ENCODE measurements at regions not wholly inside any gene's neighbourhood (a gene's known extent, or its start where the extent isn't known, plus 50 kb on each side); places are given as distances from the start of the nearest gene placed in this dataset.

DNA sequence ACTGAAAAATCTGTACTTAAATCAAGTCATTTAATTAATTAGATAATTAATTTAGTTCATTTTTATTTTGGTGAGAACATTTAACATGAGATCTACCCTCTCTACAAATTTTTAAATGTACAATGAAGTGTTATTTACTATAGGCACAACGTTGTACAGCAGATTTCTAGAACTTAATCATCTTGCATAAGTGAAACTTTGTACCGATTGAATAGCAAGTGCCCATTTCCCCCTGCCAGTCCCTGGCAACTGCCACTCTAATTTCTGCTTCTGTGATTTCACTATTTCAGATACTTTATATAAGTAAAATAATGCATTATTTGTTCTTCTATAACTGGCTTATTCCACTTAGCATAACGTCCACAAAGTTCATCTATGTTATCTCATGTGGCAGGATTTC, 50.1 kb upstream of the SYTL5 start:
- Histone ChIP-seq H4K8ac (ENCODE audit: low read depth, low read length) (no peak overlapping the region), H3K27ac (ENCODE audit: low read depth, low read length) (no peak overlapping the region), H3K27me3 (ENCODE audit: insufficient read depth, low read length) (no peaks in the 10 kb centered on the region), H3K4me3 (ENCODE audit: low read depth, low read length) (no peak overlapping the region), H2BK5ac (ENCODE audit: low read depth, low read length, poor library complexity) (no peak overlapping the region), H3K23ac (ENCODE audit: low read length) (no peak overlapping the region), H2AFZ (ENCODE audit: insufficient read depth, low read length, poor library complexity) (no peak overlapping the region), H3K4me1 (ENCODE audit: control insufficient read depth in 1 of 2, insufficient read depth in 2 of 2, low read length in 2 of 2) (no peaks in the 10 kb centered on the region), H4K91ac (ENCODE audit: low read depth, low read length) (no peak overlapping the region), H4K12ac (ENCODE audit: low read depth, low read length) (no peak overlapping the region), H3K79me1 (ENCODE audit: low read length) (no peaks in the 10 kb centered on the region), H3K4me2 (ENCODE audit: low read length) (no peak overlapping the region), H2BK120ac (ENCODE audit: insufficient read depth, low read length, poor library complexity) (no peak overlapping the region), H3K18ac (ENCODE audit: low read length) (no peak overlapping the region), H3K9ac (ENCODE audit: low read length) (no peak overlapping the region), H2BK12ac (ENCODE audit: low read length) (no peak overlapping the region), H3K79me2 (ENCODE audit: control insufficient read depth, insufficient read depth, low read length, poor library complexity) (no peaks in the 10 kb centered on the region), H3K4ac (ENCODE audit: low read depth, low read length) (no peak overlapping the region), H3K9me3 (ENCODE audit: insufficient read depth, low read depth, low read length) (no peaks in the 10 kb centered on the region), H2AK5ac (ENCODE audit: low read length) (no peak overlapping the region), H3K14ac (ENCODE audit: low read length) (no peak overlapping the region), H3K36me3 (ENCODE audit: control insufficient read depth in 1 of 2, insufficient read depth in 2 of 2, low read length in 2 of 2) (no peaks in the 10 kb centered on the region)
- DNase-seq, result no peak
- no CpG with 5 or more reads among the region's 3 CpGs for WGBS (ENCODE audit: extremely low coverage, insufficient coverage, insufficient read length)

Data from trophoblast cell (in vitro differentiated cells and primary cell).